Sigmoid colon (tissue), 6 donors: ENCODE measurements at regions not wholly inside any gene's neighbourhood (a gene's known extent, or its start where the extent isn't known, plus 50 kb on each side); places are given as distances from the start of the nearest gene placed in this dataset.

ENCODE experiments used
- DNase-seq: peaks from one replicate; pipeline ENCODE4 v3.0.0-alpha.2; 2019
- H3K27ac ChIP-seq, 4 donors: fragments of 200-600 bp; sonication (generic); one replicate each; pipeline ENCODE4 v1.5.1; 2016 to 2019; ENCODE audit warnings: mild to moderate bottlenecking in 1 of 4
- H3K27me3 ChIP-seq, 3 donors: fragments of 200-600 bp; sonication (generic); one replicate each; pipeline ENCODE4 v1.5.1; 2019; ENCODE audit warnings: mild to moderate bottlenecking in 1 of 3
- H3K36me3 ChIP-seq, 4 donors: fragments of 200-600 bp; sonication (generic); one replicate each; pipeline ENCODE4 v1.5.1; 2016 to 2019
- H3K4me1 ChIP-seq, 4 donors: fragments of 200-600 bp; sonication (generic); one replicate each; pipeline ENCODE4 v1.5.1; 2017 to 2019
- H3K4me3 ChIP-seq, 4 donors: fragments of 200-600 bp; sonication (generic); one replicate each; pipeline ENCODE4 v1.5.1; 2017 to 2019; ENCODE audit warnings: mild to moderate bottlenecking in 2 of 4, moderate library complexity in 1 of 4
- H3K9me3 ChIP-seq, 4 donors: fragments of 200-600 bp in 3 of 4; sonication (generic) in 3 of 4; one replicate each; pipeline versions ENCODE4 v1.5.1 to v1.6.1; 2013 to 2019
- EP300 ChIP-seq, 4 donors: sonication (generic); formaldehyde crosslinking; IDR thresholded peaks; one replicate each; pipeline ENCODE4 v1.6.1; 2017; ENCODE audit warnings: antibody characterized with exemption in 4 of 4
- POLR2A ChIP-seq, 2 donors: fragments of 450-650 bp; IDR thresholded peaks; one replicate each; pipeline ENCODE4 v1.6.1; 2016; ENCODE audit warnings: antibody characterized with exemption in 2 of 2, mild to moderate bottlenecking in 2 of 2, moderate library complexity in 2 of 2
- POLR2AphosphoS5 ChIP-seq, 4 donors: sonication (generic); formaldehyde crosslinking; IDR thresholded peaks; one replicate each; pipeline ENCODE4 v1.6.1; 2017; ENCODE audit warnings: antibody characterized with exemption in 4 of 4
- WGBS, 2 donors: extraction: QIAGEN DNeasy Blood & Tissue Kit; methylation state at CpG; one replicate each; pipeline ENCODE4 v1.1.7; 2013; 5-methylcytosine and 5-hydroxymethylcytosine counted together
- intact Hi-C: fragments of 100-400 bp; cut with DNase I; formaldehyde crosslinking; loops from one replicate; pipeline ENCODE4 v1.15.1; 2023
- TF ChIP-seq, protein P1 (sequence below), 4 experiments: fragments of 450-650 bp in 3 of 4; fragments of 200-600 bp in 1 of 4; IDR thresholded peaks; one replicate each; pipeline ENCODE4 v1.5.1; 2016 to 2019; ENCODE audit warnings: antibody characterized with exemption in 4 of 4, mild to moderate bottlenecking in 3 of 4, moderate library complexity in 2 of 4
- donor health status: healthy with polysubstance abuse.
- donor health status: healthy.

DNA sequence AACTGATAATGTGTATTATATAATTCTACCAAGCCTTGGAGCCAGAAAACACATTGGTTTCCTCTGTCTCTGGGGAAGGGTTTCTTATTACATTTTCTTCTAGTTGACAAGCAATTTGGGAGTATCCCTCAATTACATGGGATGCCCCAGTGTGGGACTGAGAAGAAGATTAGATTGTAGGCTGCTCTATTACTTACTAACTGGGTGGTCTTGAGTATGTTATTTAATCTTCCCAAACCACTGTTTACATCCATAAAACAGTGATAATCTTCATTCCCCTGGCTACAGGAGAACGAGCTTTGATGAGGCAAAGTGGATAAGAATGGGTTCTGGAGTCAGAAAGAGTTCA lies 105.8 kb downstream of the TSEN15 start:
- no peaks in the 10 kb centered on the region for H3K27me3 ChIP-seq
- WGBS, 2 donors, result 15 to 55% methylated on average over 1 of the region's 1 CpG
- no peak for DNase-seq
- TF ChIP-seq EP300 (IDR thresholded peaks at IDR 0.05) (no peak), POLR2A (IDR thresholded peaks at IDR 0.05) (no peak), POLR2AphosphoS5 (IDR thresholded peaks at IDR 0.05) (no peak)
- TF ChIP-seq, protein P1, sequence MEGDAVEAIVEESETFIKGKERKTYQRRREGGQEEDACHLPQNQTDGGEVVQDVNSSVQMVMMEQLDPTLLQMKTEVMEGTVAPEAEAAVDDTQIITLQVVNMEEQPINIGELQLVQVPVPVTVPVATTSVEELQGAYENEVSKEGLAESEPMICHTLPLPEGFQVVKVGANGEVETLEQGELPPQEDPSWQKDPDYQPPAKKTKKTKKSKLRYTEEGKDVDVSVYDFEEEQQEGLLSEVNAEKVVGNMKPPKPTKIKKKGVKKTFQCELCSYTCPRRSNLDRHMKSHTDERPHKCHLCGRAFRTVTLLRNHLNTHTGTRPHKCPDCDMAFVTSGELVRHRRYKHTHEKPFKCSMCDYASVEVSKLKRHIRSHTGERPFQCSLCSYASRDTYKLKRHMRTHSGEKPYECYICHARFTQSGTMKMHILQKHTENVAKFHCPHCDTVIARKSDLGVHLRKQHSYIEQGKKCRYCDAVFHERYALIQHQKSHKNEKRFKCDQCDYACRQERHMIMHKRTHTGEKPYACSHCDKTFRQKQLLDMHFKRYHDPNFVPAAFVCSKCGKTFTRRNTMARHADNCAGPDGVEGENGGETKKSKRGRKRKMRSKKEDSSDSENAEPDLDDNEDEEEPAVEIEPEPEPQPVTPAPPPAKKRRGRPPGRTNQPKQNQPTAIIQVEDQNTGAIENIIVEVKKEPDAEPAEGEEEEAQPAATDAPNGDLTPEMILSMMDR (IDR thresholded peaks at IDR 0.05), result no peak
- H3K27ac ChIP-seq, result no peak overlapping the region
- no peak overlapping the region for H3K4me3 ChIP-seq
- H3K9me3 ChIP-seq, result no peaks in the 10 kb centered on the region
- no peaks in the 10 kb centered on the region for H3K36me3 ChIP-seq
- intact Hi-C loops, result no loop called here
- no peaks in the 10 kb centered on the region for H3K4me1 ChIP-seq

DNA sequence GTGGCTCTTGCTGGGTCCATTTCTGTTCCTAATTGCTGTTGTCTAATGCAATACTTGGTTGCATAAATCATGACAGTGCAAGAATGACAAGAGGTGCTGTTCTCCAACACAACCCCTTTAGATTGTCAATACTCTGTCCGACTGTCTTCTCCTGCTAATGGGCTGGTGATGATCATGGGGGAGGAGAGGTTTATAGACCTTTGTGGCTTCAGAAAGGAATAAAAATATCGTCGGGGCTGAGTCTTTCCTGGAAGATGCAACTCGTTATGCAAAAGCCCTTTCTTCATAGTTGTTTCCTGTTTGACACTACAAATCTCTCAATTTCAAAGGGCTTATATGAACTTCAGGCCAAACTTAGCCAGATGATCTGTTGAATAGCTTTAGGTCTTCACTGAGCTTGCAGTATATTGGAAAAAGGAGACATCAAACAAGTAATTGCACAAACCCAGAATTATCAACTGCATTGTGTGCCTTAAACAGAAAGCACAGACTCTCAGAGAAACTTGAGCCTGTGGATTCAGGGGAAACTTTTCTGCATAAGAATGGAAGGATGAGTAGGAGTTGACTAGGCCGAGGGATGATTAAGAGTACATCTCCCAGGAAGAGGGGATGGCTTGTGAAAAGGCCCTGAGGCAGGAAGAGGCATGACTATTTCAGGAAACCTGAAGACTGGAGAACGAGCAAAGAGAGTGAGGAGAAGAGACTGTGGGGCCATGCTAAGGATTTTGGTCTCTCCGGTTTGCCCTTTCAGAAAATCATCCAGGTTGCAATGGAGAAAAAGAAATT lies 107.6 kb downstream of the TSEN15 start:
- TF ChIP-seq, protein P1 (IDR thresholded peaks at IDR 0.05), result no peak
- TF ChIP-seq EP300 (IDR thresholded peaks at IDR 0.05), result no peak
- TF ChIP-seq POLR2AphosphoS5 (IDR thresholded peaks at IDR 0.05), result no peak
- H3K27ac ChIP-seq, result no peak overlapping the region
- H3K36me3 ChIP-seq, result no peaks in the 10 kb centered on the region
- WGBS, 2 donors, result 53 to 71% methylated on average over 7 of the region's 7 CpGs
- H3K9me3 ChIP-seq, result no peaks in the 10 kb centered on the region
- no peaks in the 10 kb centered on the region for H3K27me3 ChIP-seq
- DNase-seq, result no peak
- H3K4me1 ChIP-seq, result no peaks in the 10 kb centered on the region
- H3K4me3 ChIP-seq, result no peak overlapping the region
- intact Hi-C loops, result no loop called here

- no peak for DNase-seq
- no peaks in the 10 kb centered on the region for H3K4me1 ChIP-seq
- H3K36me3 ChIP-seq, result no peaks in the 10 kb centered on the region
- no peak overlapping the region for H3K4me3 ChIP-seq
- H3K9me3 ChIP-seq, result no peaks in the 10 kb centered on the region
- 81 to 88% methylated on average over 2 of the region's 2 CpGs for WGBS, 2 donors
- peak overlapping the region in 1 of 4 donors; percentile 14 for H3K27ac ChIP-seq
- intact Hi-C loops, result no loop called here
- TF ChIP-seq POLR2AphosphoS5 (IDR thresholded peaks at IDR 0.05), result peak in 1 of 4 donors; percentile 26
- TF ChIP-seq, protein P1 (IDR thresholded peaks at IDR 0.05), result no peak
- TF ChIP-seq EP300 (IDR thresholded peaks at IDR 0.05), result no peak
- no peaks in the 10 kb centered on the region for H3K27me3 ChIP-seq
These were observed 108.7 kb downstream of the TSEN15 start for GRCh38 chr1:184160236-184160635.

DNA sequence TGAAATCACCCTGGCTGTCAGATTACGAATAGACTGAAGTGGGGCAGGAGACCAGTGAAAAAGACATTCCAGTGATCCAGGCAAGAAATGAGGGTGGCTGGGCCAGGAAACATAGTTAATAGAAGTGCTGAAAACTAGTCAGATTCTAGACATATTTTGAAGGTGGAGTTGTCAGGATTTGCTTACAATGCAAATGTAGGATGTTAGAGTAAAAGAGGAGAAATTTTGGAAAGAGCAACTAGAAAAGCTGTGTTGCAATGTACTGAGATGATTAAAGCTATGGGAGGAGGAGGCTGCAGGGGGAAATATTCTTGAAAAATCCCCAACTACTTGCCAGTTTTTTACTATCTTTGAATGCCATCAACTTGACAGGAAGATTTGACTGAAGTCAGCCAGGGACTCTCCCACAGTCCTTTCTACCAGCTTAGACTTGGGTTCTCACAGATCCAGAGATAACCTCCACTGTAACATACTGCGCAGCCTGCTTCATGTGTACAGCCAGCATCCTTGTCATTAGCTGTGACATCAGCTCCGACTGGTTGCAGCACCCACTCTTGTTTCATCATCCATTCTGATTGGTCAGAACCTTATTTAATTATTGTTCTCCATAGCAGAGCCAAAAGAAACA lies 109.7 kb downstream of the TSEN15 start:
- H3K4me1 ChIP-seq, result no peaks in the 10 kb centered on the region
- intact Hi-C loops, result no loop called here
- H3K9me3 ChIP-seq, result no peaks in the 10 kb centered on the region
- H3K27me3 ChIP-seq, result no peaks in the 10 kb centered on the region
- TF ChIP-seq, protein P1 (IDR thresholded peaks at IDR 0.05), result no peak
- no peak for TF ChIP-seq EP300 (IDR thresholded peaks at IDR 0.05)
- TF ChIP-seq POLR2AphosphoS5 (IDR thresholded peaks at IDR 0.05), result no peak
- TF ChIP-seq POLR2A (IDR thresholded peaks at IDR 0.05), result no peak
- H3K4me3 ChIP-seq, result no peak overlapping the region
- H3K36me3 ChIP-seq, result no peaks in the 10 kb centered on the region
- 74 to 82% methylated on average over 3 of the region's 3 CpGs for WGBS, 2 donors
- no peak for DNase-seq
- H3K27ac ChIP-seq, result peak overlapping the region in 2 of 4 donors; percentile 14 to 48
